Psoas muscle (tissue), 7 donors: ENCODE measurements at regions not wholly inside any gene's neighbourhood (a gene's known extent, or its start where the extent isn't known, plus 50 kb on each side); places are given as distances from the start of the nearest gene placed in this dataset.

Experiments
- ATAC-seq, 4 donors: fragments of 200-7000 bp; cut with Tn5 transposase; one replicate each; pipeline ENCODE4 v1.9.1; 2020; ENCODE audit warnings: moderate library complexity in 3 of 4, mild to moderate bottlenecking in 2 of 4
- DNase-seq, 2 donors: peaks; one replicate each; pipeline ENCODE4 v3.0.0-alpha.2; 2020
- H3K27ac ChIP-seq: fragments of 200-600 bp; one replicate; pipeline ENCODE4 v1.8.0; 2022
- H3K27me3 ChIP-seq, 3 donors: fragments of 200-600 bp in 1 of 3; one replicate each; pipeline versions ENCODE4 v1.6.1 to v1.8.0; 2013 to 2022; ENCODE audit warnings: low read length in 2 of 3, mild to moderate bottlenecking in 2 of 3, moderate library complexity in 1 of 3; ENCODE audit not compliant: insufficient read depth in 3 of 3
- H3K36me3 ChIP-seq, 2 donors: fragments of 200-600 bp in 1 of 2; one replicate each; pipeline versions ENCODE4 v1.6.1 to v1.8.0; 2013 to 2022; ENCODE audit warnings: low read depth in 1 of 2, mild to moderate bottlenecking in 1 of 2, moderate library complexity in 1 of 2; ENCODE audit not compliant: insufficient read depth in 1 of 2
- H3K4me1 ChIP-seq: fragments of 200-600 bp; one replicate; pipeline ENCODE4 v1.8.0; 2022
- H3K4me3 ChIP-seq: fragments of 200-600 bp; one replicate; pipeline ENCODE4 v1.8.0; 2022; ENCODE audit warnings: mild to moderate bottlenecking
- H3K9me3 ChIP-seq: fragments of 200-600 bp; one replicate; pipeline ENCODE4 v1.8.0; 2022
- WGBS, 3 donors: extraction: QIAGEN DNeasy Blood & Tissue Kit; methylation state at CpG; one replicate each; pipeline versions ENCODE4 v1.1.6 to v1.1.7; 2013; 5-methylcytosine and 5-hydroxymethylcytosine counted together
- intact Hi-C, 2 donors: fragments of 100-400 bp; cut with DNase I; formaldehyde crosslinking; loops; one replicate each; pipeline versions ENCODE4 v1.11.0 to v1.14.2; 2022
- TF ChIP-seq, protein P1 (sequence below): fragments of 200-600 bp; IDR thresholded peaks from one replicate; pipeline ENCODE4 v1.8.0; 2022; ENCODE audit warnings: antibody characterized with exemption
- donor health status: healthy with polysubstance abuse.
- donor health status: DM: no; HTN: no; CAD: no; lungs with moderate emphysema.
- donor health status: Bipolar disorder and iron deficiency.
- donor health status: healthy.
- donor health status: DM: yes; HTN: yes; CAD: no.
- donor health status: DM: no; HTN: no; CAD: no.
- donor health status: DM: yes; HTN: yes; CAD: no.

DNA sequence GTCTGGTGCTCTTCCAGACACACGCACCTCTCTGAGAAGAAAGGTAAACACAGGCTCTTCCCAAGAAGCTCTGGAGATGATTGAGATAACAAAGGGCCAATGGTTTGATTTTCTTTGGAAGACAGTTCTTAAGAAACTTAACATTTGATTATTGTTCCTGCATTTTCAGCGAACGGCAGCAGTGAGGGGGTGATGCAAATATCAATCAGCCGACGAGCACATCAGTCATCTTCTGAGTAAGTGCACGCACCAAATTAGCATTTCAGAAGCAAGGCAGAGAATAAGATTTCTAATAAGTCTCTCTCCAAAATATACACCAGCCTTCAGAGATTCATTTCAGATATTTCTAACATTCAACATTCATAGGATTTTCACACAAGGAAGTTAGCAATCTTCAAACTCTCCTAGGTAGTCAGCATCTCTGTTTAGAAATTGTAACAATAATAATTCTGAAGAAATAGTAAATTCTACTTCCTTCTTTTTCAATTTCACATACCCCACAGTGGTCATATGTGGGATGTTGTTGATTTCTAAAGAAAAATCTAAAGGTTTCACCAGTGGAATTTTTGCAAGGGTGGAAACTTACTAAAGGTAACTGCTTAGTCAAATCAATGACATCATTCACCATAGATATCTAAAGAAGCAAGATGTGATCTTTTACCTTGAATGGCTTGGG, 250.3 kb downstream of the SEC61B start:
- Histone ChIP-seq H3K27ac (no peak overlapping the region), H3K4me3 (no peak overlapping the region), H3K36me3 (no peaks in the 10 kb centered on the region), H3K27me3 (no peaks in the 10 kb centered on the region), H3K4me1 (peaks cover 15% of the 10 kb centered on the region), H3K9me3 (no peaks in the 10 kb centered on the region)
- ATAC-seq (no peak), DNase-seq (no peak)
- TF ChIP-seq, protein P1, sequence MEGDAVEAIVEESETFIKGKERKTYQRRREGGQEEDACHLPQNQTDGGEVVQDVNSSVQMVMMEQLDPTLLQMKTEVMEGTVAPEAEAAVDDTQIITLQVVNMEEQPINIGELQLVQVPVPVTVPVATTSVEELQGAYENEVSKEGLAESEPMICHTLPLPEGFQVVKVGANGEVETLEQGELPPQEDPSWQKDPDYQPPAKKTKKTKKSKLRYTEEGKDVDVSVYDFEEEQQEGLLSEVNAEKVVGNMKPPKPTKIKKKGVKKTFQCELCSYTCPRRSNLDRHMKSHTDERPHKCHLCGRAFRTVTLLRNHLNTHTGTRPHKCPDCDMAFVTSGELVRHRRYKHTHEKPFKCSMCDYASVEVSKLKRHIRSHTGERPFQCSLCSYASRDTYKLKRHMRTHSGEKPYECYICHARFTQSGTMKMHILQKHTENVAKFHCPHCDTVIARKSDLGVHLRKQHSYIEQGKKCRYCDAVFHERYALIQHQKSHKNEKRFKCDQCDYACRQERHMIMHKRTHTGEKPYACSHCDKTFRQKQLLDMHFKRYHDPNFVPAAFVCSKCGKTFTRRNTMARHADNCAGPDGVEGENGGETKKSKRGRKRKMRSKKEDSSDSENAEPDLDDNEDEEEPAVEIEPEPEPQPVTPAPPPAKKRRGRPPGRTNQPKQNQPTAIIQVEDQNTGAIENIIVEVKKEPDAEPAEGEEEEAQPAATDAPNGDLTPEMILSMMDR = no peak
- 82 to 87% (median 84%) methylated on average over 6 of the region's 6 CpGs for WGBS, 3 donors
- intact Hi-C loops = no loop called here

DNA sequence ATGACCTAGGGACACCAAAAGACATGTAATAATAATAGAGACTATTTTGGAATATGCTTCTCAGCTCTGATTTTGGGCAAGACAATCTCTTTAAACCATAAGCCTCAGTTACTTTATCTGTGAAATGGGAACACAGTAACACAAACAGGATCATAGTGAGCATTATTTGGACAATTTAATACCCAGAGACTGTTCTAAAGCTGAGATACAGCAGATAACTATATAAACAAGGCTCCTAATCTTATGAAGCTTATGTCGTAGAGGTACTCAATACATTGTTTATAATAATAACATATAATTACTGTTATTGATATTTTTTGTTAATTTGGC, 250.8 kb downstream of the SEC61B start:
- no peak for ATAC-seq
- no peak overlapping the region for H3K4me3 ChIP-seq
- H3K27me3 ChIP-seq = no peaks in the 10 kb centered on the region
- no peaks in the 10 kb centered on the region for H3K36me3 ChIP-seq
- 97 to 98% (median 98%) methylated on average over 1 of the region's 1 CpG for WGBS, 3 donors
- intact Hi-C loops = no loop called here
- peaks cover 15% of the 10 kb centered on the region for H3K4me1 ChIP-seq
- TF ChIP-seq, protein P1 = no peak
- no peak for DNase-seq
- H3K27ac ChIP-seq = no peak overlapping the region
- H3K9me3 ChIP-seq = no peaks in the 10 kb centered on the region

DNA sequence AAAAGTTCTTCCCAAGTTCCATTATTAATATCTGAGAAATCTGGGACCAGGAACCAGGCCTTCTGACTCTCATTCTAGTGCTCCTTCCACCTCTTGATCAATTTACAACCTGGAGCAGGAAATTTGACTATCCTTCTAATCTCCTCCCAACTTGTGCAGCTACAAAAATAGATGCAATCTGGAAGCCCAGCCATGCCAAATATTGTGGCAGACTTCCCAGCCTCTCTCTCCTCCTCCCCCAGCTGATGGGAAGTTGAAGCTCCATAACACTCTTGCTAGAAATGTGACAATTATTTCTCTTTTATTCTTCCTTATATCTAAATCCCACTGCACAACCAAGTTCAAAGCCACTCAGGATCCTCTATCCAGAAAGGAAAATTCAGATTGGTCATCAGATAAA, 252.1 kb downstream of the SEC61B start:
- H3K4me1 ChIP-seq = peaks cover 15% of the 10 kb centered on the region
- DNase-seq = no peak

DNA sequence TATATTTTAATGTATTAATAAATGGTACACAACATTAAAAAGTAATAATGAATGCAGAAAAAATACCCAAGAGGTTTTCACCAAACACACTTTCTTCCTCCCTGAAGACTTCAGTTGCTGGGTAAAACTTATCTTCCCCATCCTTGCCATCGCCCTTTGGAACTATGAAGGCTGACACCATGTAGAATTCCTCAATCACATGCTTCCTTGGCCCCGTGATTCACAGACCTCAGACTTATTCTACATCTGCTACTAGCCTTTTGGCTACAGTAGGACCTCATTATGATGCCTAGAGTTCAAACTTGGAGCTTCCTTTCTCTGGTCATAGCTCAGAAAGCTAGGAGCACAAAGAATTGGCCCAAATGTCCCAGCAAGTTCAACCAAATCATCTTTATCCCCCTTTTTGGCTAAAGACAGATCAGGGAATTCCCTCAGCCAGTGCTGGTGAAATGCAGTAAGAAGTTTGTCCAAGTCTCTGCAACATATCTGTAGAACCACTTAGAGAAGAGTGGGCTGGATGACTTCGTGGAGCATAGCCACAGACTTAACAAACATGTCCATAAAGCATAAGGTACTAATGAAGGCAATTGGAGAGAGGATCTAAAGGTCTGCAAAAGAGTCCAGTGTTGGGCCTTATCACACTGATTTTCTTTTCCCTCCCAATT, 253.5 kb downstream of the SEC61B start:
- no peaks in the 10 kb centered on the region for H3K36me3 ChIP-seq
- H3K4me3 ChIP-seq = no peak overlapping the region
- intact Hi-C loops = no loop called here
- WGBS, 3 donors = 64 to 81% (median 74%) methylated on average over 3 of the region's 3 CpGs
- no peak for DNase-seq
- no peak overlapping the region for H3K27ac ChIP-seq
- no peak for ATAC-seq
- peaks cover 15% of the 10 kb centered on the region for H3K4me1 ChIP-seq
- TF ChIP-seq, protein P1 = no peak
- no peaks in the 10 kb centered on the region for H3K27me3 ChIP-seq
- H3K9me3 ChIP-seq = no peaks in the 10 kb centered on the region

More for the DNA sequence above, 252.1 kb downstream of the SEC61B start:
- H3K9me3 ChIP-seq = no peaks in the 10 kb centered on the region
- TF ChIP-seq, protein P1 = no peak
- H3K27ac ChIP-seq = no peak overlapping the region
- no peaks in the 10 kb centered on the region for H3K36me3 ChIP-seq
- no peaks in the 10 kb centered on the region for H3K27me3 ChIP-seq
- peak in 3 of 4 donors; percentile 65 to 75 (median 71) for ATAC-seq
- intact Hi-C loops = no loop called here
- H3K4me3 ChIP-seq = no peak overlapping the region
